HG03159 (cell line): ENCODE measurements at regions not wholly inside any gene's neighbourhood (a gene's known extent, or its start where the extent isn't known, plus 50 kb on each side); places are given as distances from the start of the nearest gene placed in this dataset.

Source experiments
- ATAC-seq: cut with Tn5 transposase; IDR thresholded peaks from one replicate; pipeline ENCODE4 v1.9.1; 2021; ENCODE audit warnings: mild to moderate bottlenecking, moderate library complexity; ENCODE audit not compliant: unreplicated experiment

DNA sequence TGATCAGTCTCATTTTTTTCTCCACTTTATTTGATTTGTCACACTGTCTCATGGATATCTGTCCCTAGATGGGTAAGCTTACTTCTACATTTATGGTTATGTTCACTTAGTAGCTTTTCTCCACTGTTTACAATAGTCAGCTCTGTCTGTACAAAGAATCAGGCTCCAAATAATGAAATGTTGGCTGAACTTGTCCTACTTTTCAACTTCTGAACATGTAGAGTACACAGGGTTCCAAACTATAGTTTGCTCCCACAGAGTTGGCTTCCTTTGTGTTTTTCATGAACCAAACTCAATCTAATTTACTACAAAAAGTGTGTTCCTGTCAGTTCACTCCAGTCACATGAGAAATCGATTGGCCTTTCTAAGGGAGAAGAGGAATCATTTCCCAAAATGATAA, 175.0 kb downstream of the CCDC71L start:
- no peak for ATAC-seq

DNA sequence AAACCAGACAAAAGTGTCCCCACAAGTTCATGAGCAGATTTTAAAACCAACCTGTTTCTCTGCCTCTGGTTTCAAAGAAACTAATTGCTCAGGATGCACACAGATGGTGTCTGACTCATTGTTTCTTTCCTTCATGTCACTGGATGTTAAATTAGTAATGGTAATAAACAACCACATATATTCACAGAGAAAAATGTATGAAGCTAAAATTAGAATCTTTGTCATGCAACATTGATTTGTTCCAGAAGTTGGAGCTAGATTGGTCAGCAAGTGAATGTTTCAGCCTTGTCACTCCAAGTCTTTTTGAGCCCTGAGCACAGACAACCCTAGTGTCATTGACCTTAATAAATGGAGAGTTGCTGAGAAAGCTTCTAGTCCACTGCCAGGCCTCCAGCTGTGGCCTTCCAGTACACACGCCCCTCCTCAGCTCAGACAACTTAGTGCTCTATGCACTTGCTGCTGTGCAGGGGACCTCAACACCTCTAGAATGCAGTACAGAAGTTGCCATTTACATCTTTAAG, 175.9 kb downstream of the CCDC71L start:
- ATAC-seq: no peak

DNA sequence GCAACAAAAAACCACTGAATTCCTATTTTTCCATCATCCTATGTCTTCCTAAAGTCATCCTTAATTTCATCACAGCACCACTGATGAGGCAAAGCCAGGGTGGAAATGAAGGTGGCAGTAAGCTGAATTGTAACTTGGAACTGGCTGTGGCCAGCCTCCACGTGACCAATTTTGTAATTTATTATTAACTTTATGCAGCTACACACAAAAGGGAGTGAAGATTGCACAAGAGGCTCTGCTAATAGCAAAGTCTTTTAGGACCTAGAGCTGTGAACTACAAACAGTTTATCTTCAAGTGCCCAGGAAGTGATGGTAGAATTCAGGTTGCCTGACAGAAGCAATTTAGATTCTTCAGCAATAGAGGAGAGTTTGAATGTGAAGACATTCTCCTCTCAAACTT, 176.4 kb downstream of the CCDC71L start:
- no peak for ATAC-seq

DNA sequence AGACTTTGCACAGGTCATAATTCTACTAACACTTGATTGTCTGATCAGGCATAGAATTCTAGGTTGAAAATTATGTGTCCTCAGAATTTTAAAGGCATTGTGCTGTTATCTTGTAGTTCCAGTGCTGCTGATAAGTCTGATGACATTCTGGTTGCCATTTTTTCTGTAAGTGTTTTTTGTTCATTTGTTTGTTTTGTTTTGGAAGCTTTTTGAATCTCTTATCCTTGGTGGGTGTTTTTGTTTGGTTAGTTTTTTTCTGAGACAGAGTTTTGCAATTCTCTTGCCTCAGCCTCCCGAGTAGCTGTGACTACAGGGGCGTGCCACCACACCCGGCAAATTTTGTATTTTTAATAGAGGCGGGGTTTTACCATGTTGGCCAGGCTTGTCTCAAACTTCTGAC, 178.9 kb downstream of the CCDC71L start:
- ATAC-seq: no peak

DNA sequence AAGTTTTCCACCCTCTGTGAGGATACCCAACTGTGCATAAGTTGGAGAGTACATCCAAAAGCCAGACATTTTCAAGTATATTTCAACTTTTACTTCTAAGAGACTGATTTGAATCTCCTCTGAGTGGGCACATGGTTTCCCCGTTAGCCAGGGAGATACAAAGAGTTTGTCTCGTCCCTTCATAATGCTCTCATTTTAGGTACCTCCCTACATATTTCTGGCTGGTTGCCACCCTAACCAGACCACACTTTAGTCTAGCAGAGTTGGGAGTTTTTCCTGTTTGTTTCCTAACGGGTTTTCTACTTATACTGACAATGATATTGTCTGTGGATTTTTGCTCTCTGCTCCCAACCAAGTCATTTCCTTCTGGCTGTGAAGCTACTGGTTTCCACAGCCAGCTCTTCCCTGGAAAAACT, 180.3 kb downstream of the CCDC71L start:
- no peak for ATAC-seq

DNA sequence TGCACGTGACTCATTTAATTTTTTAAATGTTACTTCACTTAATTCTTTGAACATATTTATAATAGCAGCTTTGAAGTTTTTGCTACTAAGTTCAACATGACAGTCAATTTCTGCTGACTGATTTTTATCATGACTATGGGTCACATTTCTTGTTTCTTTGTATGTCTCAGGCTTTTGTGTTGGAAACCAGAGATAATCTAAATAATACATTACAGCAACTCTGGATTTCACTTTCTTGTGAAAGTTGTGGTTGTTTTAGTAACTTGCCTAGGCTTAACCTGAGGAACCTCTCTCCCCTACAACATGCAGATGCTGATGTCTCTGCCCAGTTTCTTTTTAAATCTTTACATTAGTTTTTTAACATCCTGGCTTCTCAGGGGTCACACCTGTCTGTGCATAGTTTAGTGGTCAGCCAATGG, 180.8 kb downstream of the CCDC71L start:
- ATAC-seq: peak; percentile 78

DNA sequence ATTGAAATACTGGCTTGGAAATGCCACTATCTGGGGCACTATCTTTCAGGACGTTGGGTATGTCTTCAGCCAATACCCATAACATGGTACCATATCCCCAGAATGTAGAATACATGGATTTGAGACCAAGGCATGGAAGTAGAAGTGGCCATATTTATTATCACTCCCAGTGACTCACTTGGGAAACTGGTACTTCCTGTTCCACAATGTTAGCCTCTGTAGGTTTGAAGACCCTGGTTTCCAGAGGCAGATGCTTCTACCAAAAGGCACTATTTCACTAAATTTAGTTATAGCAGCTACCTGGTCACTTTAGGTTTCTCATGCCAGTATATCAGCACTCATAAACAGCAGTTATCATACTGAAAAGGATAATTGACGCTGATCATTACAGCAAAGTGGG, 184.2 kb downstream of the CCDC71L start:
- no peak for ATAC-seq

DNA sequence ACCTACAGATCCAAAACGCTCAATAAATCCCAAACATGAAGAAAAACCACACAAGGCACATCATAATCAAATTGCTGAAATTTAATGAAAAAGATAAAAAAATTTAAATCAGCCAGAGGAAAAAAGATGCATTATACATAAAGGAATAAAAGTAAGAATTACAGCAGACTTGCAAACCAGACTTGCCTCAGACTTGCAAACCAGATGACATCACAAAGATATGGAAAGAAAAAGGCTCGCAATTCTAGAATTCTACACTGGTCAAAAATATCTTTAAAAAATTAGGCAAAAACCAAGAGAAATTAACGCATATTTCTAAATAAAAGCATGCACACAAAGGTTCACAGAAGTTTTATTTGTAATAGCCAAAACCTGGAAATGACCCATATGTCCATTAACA, 188.0 kb upstream of the NAMPT start:
- no peak for ATAC-seq

DNA sequence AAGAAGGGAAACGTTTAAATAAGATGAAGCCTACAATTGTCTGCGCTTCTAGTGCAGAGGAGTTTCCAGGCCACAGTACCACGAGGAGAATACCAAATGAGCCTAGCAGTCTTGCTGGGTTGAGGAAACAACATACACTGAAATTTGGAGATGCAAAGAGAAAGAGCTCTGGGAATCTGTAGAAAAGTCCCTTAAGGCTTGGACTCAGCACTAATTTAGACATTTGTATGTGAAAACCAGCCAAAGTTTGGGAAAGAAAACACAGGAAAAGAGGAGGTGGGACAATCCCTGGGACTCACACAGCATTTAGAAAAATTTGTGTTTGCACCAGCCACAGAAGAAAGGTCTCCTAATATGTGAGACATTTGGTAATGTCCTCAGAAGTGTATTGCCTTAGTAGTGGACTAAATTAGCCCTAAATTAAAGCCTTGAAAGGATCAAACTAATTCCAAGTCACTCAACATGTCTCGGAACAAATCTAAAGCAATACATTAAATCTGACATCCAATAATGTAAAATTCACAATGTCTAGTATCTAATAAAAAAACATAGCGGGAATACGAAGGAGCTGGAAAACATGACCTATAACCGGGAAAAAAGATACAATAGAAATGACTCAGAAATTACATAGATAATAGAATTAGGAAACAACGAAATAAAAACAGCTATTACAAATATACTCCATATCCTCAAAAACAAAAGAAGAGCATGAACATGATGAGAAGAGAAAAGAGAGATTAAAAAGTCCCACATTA, 187.1 kb upstream of the NAMPT start:
- ATAC-seq: no peak

DNA sequence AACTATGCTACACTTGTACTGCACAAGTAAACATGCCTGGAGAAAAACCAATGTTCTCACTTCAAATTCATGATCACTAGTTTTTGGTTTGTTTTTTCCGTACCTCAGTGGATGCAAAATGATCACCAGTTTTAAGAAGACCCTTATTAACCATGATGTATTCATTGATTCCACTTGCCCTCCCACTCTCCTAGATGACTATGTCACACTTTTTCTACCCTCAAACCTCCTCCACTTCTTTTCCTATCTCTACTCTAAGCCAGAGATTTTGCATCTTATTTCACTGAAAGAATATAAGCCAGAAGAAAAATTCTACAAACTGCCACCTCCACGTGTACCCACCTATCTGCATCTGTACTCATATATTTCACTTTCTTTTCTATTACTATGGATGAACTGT, 186.2 kb upstream of the NAMPT start:
- no peak for ATAC-seq

DNA sequence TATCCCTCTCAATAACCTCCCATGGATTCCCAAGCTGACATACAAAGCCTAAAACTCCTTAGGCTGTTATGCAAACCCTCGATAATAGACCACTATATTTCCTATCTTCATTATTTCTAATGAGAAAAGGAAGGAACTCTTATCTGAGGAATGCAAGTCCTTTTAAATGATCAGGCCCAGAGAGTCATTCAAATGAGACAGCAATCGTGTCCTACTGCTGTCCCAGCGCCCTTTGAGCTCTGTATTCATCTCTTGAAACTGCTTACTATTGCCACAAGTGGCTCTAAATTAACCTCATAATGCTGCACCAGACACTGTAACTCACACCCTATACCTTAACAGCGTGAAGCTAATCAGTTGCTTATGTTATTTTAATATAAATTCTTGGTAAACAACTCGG, 182.1 kb upstream of the NAMPT start:
- ATAC-seq: no peak

DNA sequence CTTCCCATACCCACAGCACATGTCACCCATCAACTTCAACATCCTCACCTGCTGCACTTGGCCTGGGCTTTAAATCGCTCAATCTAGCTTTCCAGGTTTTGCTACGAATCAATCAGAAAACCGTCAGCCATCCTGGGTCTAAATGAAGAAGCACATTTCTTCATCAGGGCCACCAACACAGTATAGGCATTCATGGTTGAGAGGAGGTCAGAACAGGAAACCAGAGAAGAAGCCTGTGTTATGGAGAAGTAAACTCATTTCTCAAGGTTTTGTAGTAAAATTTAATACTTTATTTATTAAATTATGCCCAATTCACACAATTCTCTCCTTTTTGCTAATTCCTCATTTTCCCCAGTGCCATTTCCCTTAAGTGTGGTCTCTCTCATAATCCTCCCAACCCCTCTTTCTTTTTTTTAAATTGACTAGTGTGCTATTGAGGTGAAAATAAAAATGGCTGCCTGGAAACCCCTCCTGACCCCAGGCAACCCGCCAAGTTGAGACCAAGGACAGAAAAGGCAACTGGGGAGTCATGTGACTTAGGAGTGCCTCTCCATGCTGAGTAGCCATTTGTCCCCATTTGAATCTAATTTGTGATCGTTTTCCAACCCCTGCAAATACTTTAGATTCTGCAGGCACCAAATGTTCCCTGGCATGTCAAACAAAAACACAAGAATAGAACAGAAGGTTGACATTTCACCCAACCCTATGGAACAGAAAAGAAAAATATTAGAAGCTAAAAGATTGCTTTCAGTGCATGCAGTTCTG, 181.1 kb upstream of the NAMPT start:
- ATAC-seq: no peak

DNA sequence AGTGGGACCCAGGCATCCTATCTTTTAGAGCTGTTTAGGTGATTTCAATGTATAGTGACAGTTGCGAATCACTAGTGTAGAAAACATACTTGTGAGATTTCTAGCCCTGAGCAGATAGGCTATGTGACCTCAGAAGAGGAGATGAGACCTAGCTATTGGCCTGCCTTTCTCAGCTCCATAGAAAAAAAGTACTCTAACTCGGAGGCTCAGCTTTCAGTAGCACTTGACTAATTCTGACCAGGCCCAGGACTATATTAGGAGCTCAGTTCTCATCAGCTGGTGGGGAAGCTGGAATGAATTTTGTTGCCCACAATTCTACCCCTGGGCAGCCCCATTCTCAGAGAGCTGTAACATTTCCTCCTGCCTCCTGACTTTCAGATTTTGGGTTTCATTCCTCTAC, 179.9 kb upstream of the NAMPT start:
- ATAC-seq: no peak

DNA sequence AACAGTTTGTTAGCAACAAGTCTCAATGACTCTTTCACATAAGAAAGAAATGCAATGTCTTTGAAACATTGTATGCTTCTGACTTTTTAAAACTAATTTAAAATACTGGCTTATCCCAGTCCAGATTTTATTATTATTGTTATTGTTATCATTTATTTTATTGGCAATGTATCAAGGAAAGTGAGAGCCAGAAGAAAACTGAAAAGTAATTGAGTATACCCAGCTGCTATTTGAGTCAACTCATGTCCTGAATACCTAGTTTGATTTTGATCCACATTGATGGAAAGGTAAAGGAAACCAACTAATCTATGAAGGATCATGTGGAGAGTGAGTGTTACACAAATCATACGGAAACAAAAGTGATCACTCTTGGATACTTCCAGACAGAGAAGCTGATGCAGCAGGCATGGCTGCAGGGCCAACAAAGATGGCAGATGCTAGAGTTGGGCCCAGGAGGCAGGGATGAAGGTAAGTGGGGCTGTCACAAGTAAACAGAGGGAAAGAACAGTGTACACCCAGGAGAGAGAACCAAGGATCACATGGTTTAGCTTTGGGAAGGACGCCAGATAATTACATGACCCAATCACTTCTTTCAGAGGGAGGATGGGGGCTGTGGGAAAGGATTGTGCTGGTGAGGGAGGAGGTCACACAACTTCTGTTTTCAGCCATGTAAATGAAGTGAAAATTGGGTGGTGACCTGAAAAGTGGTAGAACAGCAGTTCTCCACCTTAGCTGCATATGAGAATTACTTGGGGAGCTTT, 179.2 kb upstream of the NAMPT start:
- ATAC-seq: no peak

DNA sequence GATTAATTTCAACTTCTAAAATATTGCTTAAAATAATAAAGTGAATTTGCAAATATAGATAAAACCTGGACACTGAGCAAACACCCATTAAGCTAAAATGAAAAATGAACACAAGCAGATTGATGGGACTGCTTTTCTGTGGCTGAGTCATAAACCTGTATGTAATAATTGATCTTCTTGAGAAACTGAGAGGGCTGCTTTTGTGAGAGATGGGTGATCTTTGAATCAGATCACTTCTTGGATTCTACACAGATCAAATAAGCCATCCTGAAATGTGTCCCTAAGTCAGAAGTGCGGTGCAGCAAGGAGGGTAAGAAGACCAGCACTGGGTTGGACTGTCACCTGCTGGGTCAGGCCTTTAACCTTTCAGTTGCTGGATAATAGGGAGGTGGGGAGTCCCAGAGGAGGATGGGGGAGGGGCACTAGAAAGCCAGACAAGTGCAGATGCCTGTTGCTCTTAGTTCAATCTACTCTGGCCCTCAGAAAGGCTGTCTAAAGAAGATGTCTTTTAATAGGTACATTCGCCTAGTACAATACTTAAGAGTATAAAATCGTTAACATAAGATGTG, 178.2 kb upstream of the NAMPT start:
- ATAC-seq: no peak

DNA sequence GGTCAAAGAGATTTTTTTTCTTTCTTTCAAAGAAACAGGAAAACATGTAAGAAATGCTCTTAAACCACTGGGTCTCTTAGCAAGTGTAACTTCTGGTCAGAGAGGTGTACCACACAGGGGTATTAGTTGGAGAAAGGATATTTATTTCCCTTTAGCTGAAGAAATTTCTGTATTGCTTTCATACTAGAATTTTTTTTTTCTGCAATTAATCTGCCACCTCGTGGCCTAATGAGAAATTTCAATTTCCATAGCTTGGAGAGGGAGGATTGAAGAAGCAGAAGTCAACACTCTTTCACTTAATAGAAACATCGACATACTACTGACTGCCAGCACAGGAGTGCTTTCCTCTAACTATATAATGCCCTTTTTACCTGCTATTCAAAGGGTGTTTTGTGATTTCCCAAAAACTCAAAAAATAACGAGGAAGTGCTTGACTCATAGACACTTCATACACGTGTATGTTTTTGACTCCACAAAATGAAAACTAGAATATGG, 177.6 kb upstream of the NAMPT start:
- ATAC-seq: no peak

DNA sequence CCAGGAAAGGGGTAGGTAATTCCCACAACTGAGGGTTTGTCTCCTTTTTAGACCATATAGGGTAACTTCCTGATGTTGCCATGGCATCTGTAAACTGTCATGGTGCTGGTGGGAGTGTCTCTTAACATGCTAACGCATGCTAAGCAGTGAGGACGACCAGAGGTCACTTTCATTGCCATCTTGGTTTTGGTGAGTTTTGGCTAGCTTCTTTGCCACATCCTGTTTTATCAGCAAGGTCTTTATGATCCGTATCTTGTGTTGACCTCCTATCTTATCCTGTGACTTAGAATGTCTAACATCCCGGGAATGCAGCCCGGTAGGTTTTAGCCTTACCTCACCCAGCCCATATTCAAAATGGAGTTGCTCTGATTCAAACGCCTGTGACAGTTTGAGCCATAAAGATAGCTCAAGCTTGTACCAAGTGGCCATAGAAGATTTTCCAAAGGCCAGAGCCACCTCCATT, 176.0 kb upstream of the NAMPT start:
- no peak for ATAC-seq

DNA sequence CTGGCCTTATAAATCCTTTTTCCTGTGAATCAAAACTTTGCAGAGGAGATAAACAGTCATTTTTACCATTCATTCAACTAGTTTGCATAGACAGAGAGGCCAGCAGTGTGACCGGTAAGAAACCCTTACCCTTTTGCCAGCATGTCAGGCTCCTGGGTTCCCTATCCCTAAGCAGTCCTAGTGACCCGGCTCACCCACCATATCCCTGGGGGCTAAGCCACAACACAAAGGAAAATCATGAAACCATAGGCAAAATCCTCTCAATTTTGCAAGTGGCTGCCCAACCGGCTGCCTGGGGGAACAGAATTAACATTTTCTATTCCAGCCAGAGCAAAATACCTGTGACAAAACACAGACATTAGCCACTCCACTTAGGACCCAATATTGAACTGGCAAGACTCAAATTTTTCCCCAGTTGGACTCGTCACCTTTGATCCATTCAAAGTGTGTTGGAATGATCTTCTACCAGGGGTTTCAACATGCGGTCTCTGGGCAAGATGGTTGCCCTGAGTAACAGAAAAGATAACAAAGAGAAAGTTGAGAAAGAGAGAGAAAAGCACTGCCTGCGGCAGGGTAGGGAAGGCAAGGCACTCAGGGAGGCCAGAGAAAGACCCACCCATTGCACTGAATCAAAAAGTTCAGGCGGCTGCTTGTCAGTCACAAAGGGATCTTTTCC, 174.8 kb upstream of the NAMPT start:
- ATAC-seq: no peak

DNA sequence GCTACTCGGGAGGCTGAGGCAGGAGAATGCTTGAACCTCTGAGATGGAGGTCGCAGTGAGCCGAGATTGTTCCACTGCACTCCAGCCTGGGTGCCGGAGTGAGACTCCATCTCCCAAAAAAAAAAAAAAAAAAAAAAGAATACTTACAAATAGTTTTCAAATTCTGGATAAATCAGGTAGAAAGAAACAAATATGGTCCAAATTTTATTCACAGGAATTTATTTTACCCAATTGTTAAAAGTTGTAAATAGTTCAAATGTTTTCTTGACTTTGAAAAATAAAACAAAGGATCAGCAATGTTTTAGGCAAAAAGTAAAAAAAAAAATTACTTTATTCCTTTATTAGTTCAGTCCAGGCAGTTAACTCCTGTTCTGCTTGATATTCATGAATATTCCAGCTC, 172.9 kb upstream of the NAMPT start:
- no peak for ATAC-seq

DNA sequence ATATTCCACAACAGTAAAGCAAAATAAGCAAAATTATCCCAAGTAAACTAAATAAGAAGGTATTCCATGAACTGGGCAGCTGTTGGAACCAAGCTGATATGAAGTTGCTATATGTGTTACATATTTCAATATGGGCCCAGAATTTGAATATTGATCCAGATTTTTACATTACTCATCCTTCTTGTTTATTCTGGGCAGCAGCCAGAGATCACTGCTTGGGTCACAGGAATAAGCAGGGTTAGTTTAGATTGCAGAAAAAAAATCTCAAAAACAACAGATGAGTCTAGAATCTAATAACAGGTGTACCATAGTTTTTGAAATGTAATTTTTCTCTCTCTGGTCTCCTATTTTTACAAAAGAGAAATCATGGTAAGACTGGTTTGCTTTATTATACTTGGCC, 171.5 kb upstream of the NAMPT start:
- no peak for ATAC-seq
